ENCODE measurements at regions not wholly inside any gene's neighbourhood (a gene's known extent, or its start where the extent isn't known, plus 50 kb on each side); places are given as distances from the start of the nearest gene placed in this dataset.
A peak's percentile ranks its signal among the peaks of the same experiment; 100 is the strongest.

GRCh38 chr13:107185889-107186288 is 618.0 kb upstream of the ARGLU1 start:
- ATAC-seq: peak; percentile 81
- TF ChIP-seq ZFP3 (CRISPR knock-in tag; IDR thresholded peaks at IDR 0.05) (no peak), ZNF565 (CRISPR knock-in tag; conservative IDR thresholded peaks at IDR 0.05; ENCODE audit: low read depth) (no peak), RARB (CRISPR knock-in tag; IDR thresholded peaks at IDR 0.05) (no peak), ZFP30 (CRISPR knock-in tag; IDR thresholded peaks at IDR 0.05) (no peak), BACH2 (CRISPR knock-in tag; IDR thresholded peaks at IDR 0.05; ENCODE audit: borderline replicate concordance) (no peak), SNAI2 (CRISPR knock-in tag; IDR thresholded peaks at IDR 0.05) (no peak), CSDC2 (CRISPR knock-in tag; IDR thresholded peaks at IDR 0.05) (no peak), ESRRG (CRISPR knock-in tag; IDR thresholded peaks at IDR 0.05) (no peak), ARNTL (CRISPR knock-in tag; IDR thresholded peaks at IDR 0.05; ENCODE audit: borderline replicate concordance, low read depth) (no peak), ZC3H10 (CRISPR knock-in tag; IDR thresholded peaks at IDR 0.05) (no peak)
- TF ChIP-seq, protein P1, sequence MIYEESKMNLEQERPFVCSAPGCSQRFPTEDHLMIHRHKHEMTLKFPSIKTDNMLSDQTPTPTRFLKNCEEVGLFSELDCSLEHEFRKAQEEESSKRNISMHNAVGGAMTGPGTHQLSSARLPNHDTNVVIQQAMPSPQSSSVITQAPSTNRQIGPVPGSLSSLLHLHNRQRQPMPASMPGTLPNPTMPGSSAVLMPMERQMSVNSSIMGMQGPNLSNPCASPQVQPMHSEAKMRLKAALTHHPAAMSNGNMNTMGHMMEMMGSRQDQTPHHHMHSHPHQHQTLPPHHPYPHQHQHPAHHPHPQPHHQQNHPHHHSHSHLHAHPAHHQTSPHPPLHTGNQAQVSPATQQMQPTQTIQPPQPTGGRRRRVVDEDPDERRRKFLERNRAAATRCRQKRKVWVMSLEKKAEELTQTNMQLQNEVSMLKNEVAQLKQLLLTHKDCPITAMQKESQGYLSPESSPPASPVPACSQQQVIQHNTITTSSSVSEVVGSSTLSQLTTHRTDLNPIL (CRISPR knock-in tag; IDR thresholded peaks at IDR 0.05; ENCODE audit: low read depth): no peak
- TF ChIP-seq, protein P2, sequence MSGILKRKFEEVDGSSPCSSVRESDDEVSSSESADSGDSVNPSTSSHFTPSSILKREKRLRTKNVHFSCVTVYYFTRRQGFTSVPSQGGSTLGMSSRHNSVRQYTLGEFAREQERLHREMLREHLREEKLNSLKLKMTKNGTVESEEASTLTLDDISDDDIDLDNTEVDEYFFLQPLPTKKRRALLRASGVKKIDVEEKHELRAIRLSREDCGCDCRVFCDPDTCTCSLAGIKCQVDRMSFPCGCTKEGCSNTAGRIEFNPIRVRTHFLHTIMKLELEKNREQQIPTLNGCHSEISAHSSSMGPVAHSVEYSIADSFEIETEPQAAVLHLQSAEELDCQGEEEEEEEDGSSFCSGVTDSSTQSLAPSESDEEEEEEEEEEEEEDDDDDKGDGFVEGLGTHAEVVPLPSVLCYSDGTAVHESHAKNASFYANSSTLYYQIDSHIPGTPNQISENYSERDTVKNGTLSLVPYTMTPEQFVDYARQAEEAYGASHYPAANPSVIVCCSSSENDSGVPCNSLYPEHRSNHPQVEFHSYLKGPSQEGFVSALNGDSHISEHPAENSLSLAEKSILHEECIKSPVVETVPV (CRISPR knock-in tag; IDR thresholded peaks at IDR 0.05): no peak
- TF ChIP-seq, protein P3, sequence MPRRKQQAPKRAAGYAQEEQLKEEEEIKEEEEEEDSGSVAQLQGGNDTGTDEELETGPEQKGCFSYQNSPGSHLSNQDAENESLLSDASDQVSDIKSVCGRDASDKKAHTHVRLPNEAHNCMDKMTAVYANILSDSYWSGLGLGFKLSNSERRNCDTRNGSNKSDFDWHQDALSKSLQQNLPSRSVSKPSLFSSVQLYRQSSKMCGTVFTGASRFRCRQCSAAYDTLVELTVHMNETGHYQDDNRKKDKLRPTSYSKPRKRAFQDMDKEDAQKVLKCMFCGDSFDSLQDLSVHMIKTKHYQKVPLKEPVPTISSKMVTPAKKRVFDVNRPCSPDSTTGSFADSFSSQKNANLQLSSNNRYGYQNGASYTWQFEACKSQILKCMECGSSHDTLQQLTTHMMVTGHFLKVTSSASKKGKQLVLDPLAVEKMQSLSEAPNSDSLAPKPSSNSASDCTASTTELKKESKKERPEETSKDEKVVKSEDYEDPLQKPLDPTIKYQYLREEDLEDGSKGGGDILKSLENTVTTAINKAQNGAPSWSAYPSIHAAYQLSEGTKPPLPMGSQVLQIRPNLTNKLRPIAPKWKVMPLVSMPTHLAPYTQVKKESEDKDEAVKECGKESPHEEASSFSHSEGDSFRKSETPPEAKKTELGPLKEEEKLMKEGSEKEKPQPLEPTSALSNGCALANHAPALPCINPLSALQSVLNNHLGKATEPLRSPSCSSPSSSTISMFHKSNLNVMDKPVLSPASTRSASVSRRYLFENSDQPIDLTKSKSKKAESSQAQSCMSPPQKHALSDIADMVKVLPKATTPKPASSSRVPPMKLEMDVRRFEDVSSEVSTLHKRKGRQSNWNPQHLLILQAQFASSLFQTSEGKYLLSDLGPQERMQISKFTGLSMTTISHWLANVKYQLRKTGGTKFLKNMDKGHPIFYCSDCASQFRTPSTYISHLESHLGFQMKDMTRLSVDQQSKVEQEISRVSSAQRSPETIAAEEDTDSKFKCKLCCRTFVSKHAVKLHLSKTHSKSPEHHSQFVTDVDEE (CRISPR knock-in tag; IDR thresholded peaks at IDR 0.05): no peak
- TF ChIP-seq, protein P4, sequence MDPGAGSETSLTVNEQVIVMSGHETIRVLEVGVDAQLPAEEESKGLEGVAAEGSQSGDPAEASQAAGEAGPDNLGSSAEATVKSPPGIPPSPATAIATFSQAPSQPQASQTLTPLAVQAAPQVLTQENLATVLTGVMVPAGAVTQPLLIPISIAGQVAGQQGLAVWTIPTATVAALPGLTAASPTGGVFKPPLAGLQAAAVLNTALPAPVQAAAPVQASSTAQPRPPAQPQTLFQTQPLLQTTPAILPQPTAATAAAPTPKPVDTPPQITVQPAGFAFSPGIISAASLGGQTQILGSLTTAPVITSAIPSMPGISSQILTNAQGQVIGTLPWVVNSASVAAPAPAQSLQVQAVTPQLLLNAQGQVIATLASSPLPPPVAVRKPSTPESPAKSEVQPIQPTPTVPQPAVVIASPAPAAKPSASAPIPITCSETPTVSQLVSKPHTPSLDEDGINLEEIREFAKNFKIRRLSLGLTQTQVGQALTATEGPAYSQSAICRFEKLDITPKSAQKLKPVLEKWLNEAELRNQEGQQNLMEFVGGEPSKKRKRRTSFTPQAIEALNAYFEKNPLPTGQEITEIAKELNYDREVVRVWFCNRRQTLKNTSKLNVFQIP (CRISPR knock-in tag; IDR thresholded peaks at IDR 0.05; ENCODE audit: borderline replicate concordance, low read depth): no peak

GRCh38 chr13:107170270-107170931 is 602.5 kb upstream of the ARGLU1 start:
- ATAC-seq: peak; percentile 35; the same call in 2 of the 3 replicates
- no peak for TF ChIP-seq CSDC2 (CRISPR knock-in tag; IDR thresholded peaks at IDR 0.05)
- TF ChIP-seq TOX (CRISPR knock-in tag; IDR thresholded peaks at IDR 0.05; ENCODE audit: borderline replicate concordance): no peak
- TF ChIP-seq ZFP30 (CRISPR knock-in tag; IDR thresholded peaks at IDR 0.05): peak; percentile 63

DNA sequence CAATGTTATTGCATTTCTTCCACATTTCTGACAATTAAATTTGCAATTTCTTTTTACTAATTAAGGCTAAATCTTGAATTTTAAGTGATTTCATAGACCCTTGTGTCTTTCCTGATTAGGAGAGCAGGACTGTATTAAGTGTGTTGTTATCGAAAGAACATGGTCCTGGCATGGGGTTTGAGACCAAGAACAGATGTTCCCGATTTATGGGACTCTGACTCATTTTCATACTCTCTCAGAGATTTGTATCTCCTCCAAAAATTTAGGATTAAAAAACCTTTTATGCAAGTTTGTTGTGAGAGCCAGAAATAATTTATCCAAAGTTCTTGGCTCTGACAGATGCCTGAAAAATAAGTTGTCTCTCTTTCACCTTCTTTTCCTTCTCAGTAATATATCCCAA is 589.3 kb upstream of the ARGLU1 start:
- ATAC-seq: peak; percentile 97
- TF ChIP-seq GLIS3 (CRISPR knock-in tag; IDR thresholded peaks at IDR 0.05) (no peak), ZNF565 (CRISPR knock-in tag; conservative IDR thresholded peaks at IDR 0.05; ENCODE audit: low read depth) (no peak), ISL1 (CRISPR knock-in tag; IDR thresholded peaks at IDR 0.05) (peak; percentile 45)
- TF ChIP-seq, protein P1 (CRISPR knock-in tag; IDR thresholded peaks at IDR 0.05; ENCODE audit: low read depth): no peak

DNA sequence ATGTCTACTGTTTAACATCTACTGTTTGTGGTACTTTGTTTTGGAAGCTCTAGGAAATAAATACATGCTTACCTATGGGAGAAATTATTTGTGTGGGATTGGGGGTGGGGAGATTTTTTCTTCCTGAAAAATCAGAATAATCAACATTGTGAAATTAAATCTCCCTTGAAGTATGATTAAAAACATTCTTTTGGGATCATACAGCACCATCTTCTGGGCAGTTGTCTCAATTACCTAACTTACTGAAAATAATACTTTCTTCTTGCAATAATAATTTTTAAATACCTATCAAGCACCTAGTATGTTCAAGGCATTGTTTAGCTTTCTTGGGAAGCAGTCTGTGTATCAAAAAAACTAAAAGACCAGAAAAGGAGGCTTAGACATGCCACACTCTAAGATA is 576.5 kb upstream of the ARGLU1 start:
- no peak for ATAC-seq
- TF ChIP-seq ZNF70 (CRISPR knock-in tag; IDR thresholded peaks at IDR 0.05) (no peak), RARB (CRISPR knock-in tag; IDR thresholded peaks at IDR 0.05) (no peak), ZNF565 (CRISPR knock-in tag; conservative IDR thresholded peaks at IDR 0.05; ENCODE audit: low read depth) (no peak), GLIS3 (CRISPR knock-in tag; IDR thresholded peaks at IDR 0.05) (no peak), ZNF8 (CRISPR knock-in tag; IDR thresholded peaks at IDR 0.05) (no peak), BACH2 (CRISPR knock-in tag; IDR thresholded peaks at IDR 0.05; ENCODE audit: borderline replicate concordance) (no peak), ZFP30 (CRISPR knock-in tag; IDR thresholded peaks at IDR 0.05) (no peak), ESRRG (CRISPR knock-in tag; IDR thresholded peaks at IDR 0.05) (no peak), ARNTL (CRISPR knock-in tag; IDR thresholded peaks at IDR 0.05; ENCODE audit: borderline replicate concordance, low read depth) (no peak), TOX (CRISPR knock-in tag; IDR thresholded peaks at IDR 0.05; ENCODE audit: borderline replicate concordance) (no peak), PPARA (CRISPR knock-in tag; IDR thresholded peaks at IDR 0.05; ENCODE audit: borderline replicate concordance) (no peak), SNAI2 (CRISPR knock-in tag; IDR thresholded peaks at IDR 0.05) (no peak), TCF4 (CRISPR knock-in tag; IDR thresholded peaks at IDR 0.05; ENCODE audit: borderline replicate concordance) (no peak), OSR1 (CRISPR knock-in tag; IDR thresholded peaks at IDR 0.05) (no peak)
- TF ChIP-seq, protein P1 (CRISPR knock-in tag; IDR thresholded peaks at IDR 0.05; ENCODE audit: low read depth): no peak
- TF ChIP-seq, protein P2 (CRISPR knock-in tag; IDR thresholded peaks at IDR 0.05): no peak
